Vagina (tissue), 2 donors: ENCODE measurements at regions not wholly inside any gene's neighbourhood (a gene's known extent, or its start where the extent isn't known, plus 50 kb on each side); places are given as distances from the start of the nearest gene placed in this dataset.

Source experiments
- CTCF ChIP-seq, 3 experiments: fragments of 450-650 bp in 2 of 3; fragments of 200-600 bp in 1 of 3; sonication (generic) in 1 of 3; IDR thresholded peaks; one replicate each; pipeline ENCODE4 v1.5.1; 2017 to 2019; ENCODE audit warnings: antibody characterized with exemption in 3 of 3, mild to moderate bottlenecking in 2 of 3, moderate library complexity in 2 of 3
- POLR2A ChIP-seq, 2 donors: fragments of 450-650 bp; IDR thresholded peaks; one replicate each; pipeline ENCODE4 v1.6.1; 2017; ENCODE audit warnings: antibody characterized with exemption in 2 of 2, mild to moderate bottlenecking in 2 of 2, moderate library complexity in 2 of 2
- POLR2AphosphoS5 ChIP-seq, 2 donors: sonication (generic); formaldehyde crosslinking; IDR thresholded peaks; one replicate each; pipeline ENCODE4 v1.9.0; 2017; ENCODE audit warnings: antibody characterized with exemption in 2 of 2, mild to moderate bottlenecking in 2 of 2, low read depth in 1 of 2; ENCODE audit not compliant: insufficient read depth in 1 of 2

- TF ChIP-seq CTCF (IDR thresholded peaks at IDR 0.05): no peak
- no peak for TF ChIP-seq POLR2A (IDR thresholded peaks at IDR 0.05)
- TF ChIP-seq POLR2AphosphoS5 (IDR thresholded peaks at IDR 0.05; ENCODE audit: insufficient read depth in 1 of 2, low read depth in 1 of 2): no peak
These were observed 665.7 kb downstream of the DNAH5 start for GRCh38 chr5:13278811-13279210.
